ENCODE measurements at regions not wholly inside any gene's neighbourhood (a gene's known extent, or its start where the extent isn't known, plus 50 kb on each side); places are given as distances from the start of the nearest gene placed in this dataset.

- TF ChIP-seq SP1 (IDR thresholded peaks at IDR 0.05) (no peak), SUZ12 (IDR thresholded peaks at IDR 0.05) (no peak), BHLHE40 (IDR thresholded peaks at IDR 0.05; ENCODE audit: borderline replicate concordance) (no peak), ELF4 (IDR thresholded peaks at IDR 0.05) (no peak), FOXK2 (IDR thresholded peaks at IDR 0.05) (no peak), ARNT (IDR thresholded peaks at IDR 0.05) (no peak), TARDBP (IDR thresholded peaks at IDR 0.05) (no peak), PKNOX1 (IDR thresholded peaks at IDR 0.05) (no peak), LEF1 (IDR thresholded peaks at IDR 0.05; ENCODE audit: borderline replicate concordance) (no peak), FOXA1 (IDR thresholded peaks at IDR 0.05) (no peak)
Measured at GRCh38 chr2:236691799-236692167, 122.2 kb downstream of the ACKR3 start.

Data from HEK293T (cell line).